Keratinocyte (primary cell): ENCODE measurements at regions not wholly inside any gene's neighbourhood (a gene's known extent, or its start where the extent isn't known, plus 50 kb on each side); places are given as distances from the start of the nearest gene placed in this dataset.

Experiments
- DNase-seq: peaks from one replicate; pipeline ENCODE4 v3.0.0-alpha.2; 2011; ENCODE audit warnings: low read depth, missing footprints, low spot score
- FAIRE-seq: peaks from 2 replicates; lab custom pipeline; 2011; peaks lifted over from hg19 to GRCh38; lab: Jason Lieb, UNC
- H2AFZ ChIP-seq: 2 replicates; pipeline ENCODE4 v1.6.0; 2012; ENCODE audit warnings: low read length, control low read depth, inconsistent platforms; ENCODE audit not compliant: control insufficient read depth
- H3K27ac ChIP-seq: 2 replicates; pipeline ENCODE4 v1.5.1; 2011; ENCODE audit warnings: low read length; ENCODE audit not compliant: control insufficient read depth, insufficient read depth
- H3K27me3 ChIP-seq: 3 replicates; pipeline ENCODE4 v1.6.0; 2011; ENCODE audit warnings: low read length; ENCODE audit not compliant: control insufficient read depth, insufficient read depth; ENCODE audit errors: extremely low read depth
- H3K36me3 ChIP-seq, 2 experiments: 2 replicates in 1 of 2; 3 replicates in 1 of 2; pipeline ENCODE4 v1.5.1; 2011; ENCODE audit warnings: low read length in 2 of 2, mild to moderate bottlenecking in 1 of 2; ENCODE audit not compliant: control insufficient read depth in 2 of 2, insufficient read depth in 2 of 2; ENCODE audit errors: extremely low read depth in 1 of 2
- H3K4me1 ChIP-seq: 3 replicates; pipeline ENCODE4 v1.5.1; 2011; ENCODE audit warnings: low read length; ENCODE audit not compliant: control insufficient read depth, insufficient read depth; ENCODE audit errors: extremely low read depth
- H3K4me2 ChIP-seq: 3 replicates; pipeline ENCODE4 v1.6.0; 2011; ENCODE audit warnings: low read depth, low read length; ENCODE audit not compliant: control insufficient read depth, insufficient read depth; ENCODE audit errors: extremely low read depth
- H3K4me3 ChIP-seq, 3 experiments: fragments of 200-600 bp in 1 of 3; sonication (generic) in 1 of 3; 2 replicates in 2 of 3; 3 replicates in 1 of 3; pipeline ENCODE4 v1.5.1; 2011 to 2016; ENCODE audit warnings: low read length in 3 of 3, mild to moderate bottlenecking in 3 of 3, control low read depth in 2 of 3, inconsistent platforms in 1 of 3, low read depth in 1 of 3, mixed read lengths in 1 of 3, mixed run types in 1 of 3, moderate library complexity in 1 of 3; ENCODE audit not compliant: control insufficient read depth in 2 of 3, insufficient read depth in 2 of 3; ENCODE audit errors: extremely low read depth in 1 of 3
- H3K79me2 ChIP-seq: 2 replicates; pipeline ENCODE4 v1.6.0; 2012; ENCODE audit warnings: low read length; ENCODE audit not compliant: control insufficient read depth, insufficient read depth
- H3K9ac ChIP-seq: 3 replicates; pipeline ENCODE4 v1.6.0; 2011; ENCODE audit warnings: low read length; ENCODE audit not compliant: control insufficient read depth, insufficient read depth; ENCODE audit errors: extremely low read depth
- H3K9me1 ChIP-seq: 3 replicates; pipeline ENCODE4 v1.6.0; 2011; ENCODE audit warnings: low read length; ENCODE audit not compliant: control insufficient read depth, insufficient read depth; ENCODE audit errors: extremely low read depth
- H3K9me3 ChIP-seq: 2 replicates; pipeline ENCODE4 v1.5.1; 2012; ENCODE audit warnings: low read depth, low read length; ENCODE audit not compliant: control insufficient read depth
- H4K20me1 ChIP-seq: 3 replicates; pipeline ENCODE4 v1.6.0; 2011; ENCODE audit warnings: low read length; ENCODE audit not compliant: control insufficient read depth, insufficient read depth; ENCODE audit errors: extremely low read depth
- EZH2 ChIP-seq: IDR thresholded peaks from one replicate; pipeline ENCODE4 v1.6.1; 2012; ENCODE audit warnings: inconsistent platforms, mild to moderate bottlenecking, low read length, moderate library complexity
- dilution Hi-C: fragments of 300-500 bp; cut with MboI; formaldehyde crosslinking; loops from one replicate; pipeline ENCODE4 v1.7.0; 2020; ENCODE audit warnings: low sequenced_read_pairs; ENCODE audit not compliant: extremely low pct_ligation_motif_present
- TF ChIP-seq, protein P1 (sequence below), 3 experiments: IDR thresholded peaks in 1 of 3; conservative IDR thresholded peaks in 1 of 3; optimal IDR thresholded peaks in 1 of 3; 2 replicates in 2 of 3; 3 replicates in 1 of 3; pipeline versions ENCODE3 to v1.5.1; 2011; ENCODE audit warnings: low read length in 3 of 3, mild to moderate bottlenecking in 3 of 3, moderate library complexity in 2 of 3, control low read depth in 1 of 3, inconsistent platforms in 1 of 3; ENCODE audit not compliant: insufficient read depth in 2 of 3; ENCODE audit errors: extremely low read depth in 1 of 3

DNA sequence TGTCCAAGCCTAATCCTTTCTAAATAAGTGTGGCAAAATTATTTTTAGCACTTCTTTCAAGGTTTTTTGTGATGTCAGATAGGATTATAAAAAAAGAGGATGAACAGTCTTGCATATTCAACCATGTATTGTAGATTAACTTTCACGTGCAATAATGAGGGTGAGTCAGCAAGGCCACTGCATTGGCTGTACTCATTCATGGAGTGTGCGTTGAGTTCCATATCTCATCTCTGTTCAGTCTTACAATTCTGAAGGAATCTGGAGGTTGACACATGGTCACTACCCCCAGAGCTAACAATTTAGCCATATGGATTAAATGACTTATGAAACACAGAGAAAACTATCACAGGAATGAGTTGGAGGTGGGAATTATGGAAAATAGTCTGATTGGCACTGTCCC is 810.5 kb downstream of the SLC4A3 start:
- H3K79me2 ChIP-seq, result no peaks in the 10 kb centered on the region
- no peaks in the 10 kb centered on the region for H3K36me3 ChIP-seq
- H4K20me1 ChIP-seq, result no peaks in the 10 kb centered on the region
- H3K9ac ChIP-seq, result no peak overlapping the region
- no peaks in the 10 kb centered on the region for H3K27me3 ChIP-seq
- no peak overlapping the region for H3K4me3 ChIP-seq
- no peaks in the 10 kb centered on the region for H3K9me3 ChIP-seq
- H3K4me2 ChIP-seq, result no peak overlapping the region
- H3K9me1 ChIP-seq, result no peaks in the 10 kb centered on the region
- H3K27ac ChIP-seq, result no peak overlapping the region
- no peak for TF ChIP-seq EZH2
- TF ChIP-seq, protein P1, sequence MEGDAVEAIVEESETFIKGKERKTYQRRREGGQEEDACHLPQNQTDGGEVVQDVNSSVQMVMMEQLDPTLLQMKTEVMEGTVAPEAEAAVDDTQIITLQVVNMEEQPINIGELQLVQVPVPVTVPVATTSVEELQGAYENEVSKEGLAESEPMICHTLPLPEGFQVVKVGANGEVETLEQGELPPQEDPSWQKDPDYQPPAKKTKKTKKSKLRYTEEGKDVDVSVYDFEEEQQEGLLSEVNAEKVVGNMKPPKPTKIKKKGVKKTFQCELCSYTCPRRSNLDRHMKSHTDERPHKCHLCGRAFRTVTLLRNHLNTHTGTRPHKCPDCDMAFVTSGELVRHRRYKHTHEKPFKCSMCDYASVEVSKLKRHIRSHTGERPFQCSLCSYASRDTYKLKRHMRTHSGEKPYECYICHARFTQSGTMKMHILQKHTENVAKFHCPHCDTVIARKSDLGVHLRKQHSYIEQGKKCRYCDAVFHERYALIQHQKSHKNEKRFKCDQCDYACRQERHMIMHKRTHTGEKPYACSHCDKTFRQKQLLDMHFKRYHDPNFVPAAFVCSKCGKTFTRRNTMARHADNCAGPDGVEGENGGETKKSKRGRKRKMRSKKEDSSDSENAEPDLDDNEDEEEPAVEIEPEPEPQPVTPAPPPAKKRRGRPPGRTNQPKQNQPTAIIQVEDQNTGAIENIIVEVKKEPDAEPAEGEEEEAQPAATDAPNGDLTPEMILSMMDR (optimal IDR thresholded peaks at IDR 0.05 in 1 of 3, IDR thresholded peaks at IDR 0.05 in 1 of 3, conservative IDR thresholded peaks at IDR 0.05 in 1 of 3; ENCODE audit: extremely low read depth in 1 of 3, insufficient read depth in 2 of 3, low read length in 3 of 3), result no peak
- H3K4me1 ChIP-seq, result no peaks in the 10 kb centered on the region
- dilution Hi-C loops, result no loop called here
- no peak overlapping the region for H2AFZ ChIP-seq
- FAIRE-seq (no peak), DNase-seq (no peak)

DNA sequence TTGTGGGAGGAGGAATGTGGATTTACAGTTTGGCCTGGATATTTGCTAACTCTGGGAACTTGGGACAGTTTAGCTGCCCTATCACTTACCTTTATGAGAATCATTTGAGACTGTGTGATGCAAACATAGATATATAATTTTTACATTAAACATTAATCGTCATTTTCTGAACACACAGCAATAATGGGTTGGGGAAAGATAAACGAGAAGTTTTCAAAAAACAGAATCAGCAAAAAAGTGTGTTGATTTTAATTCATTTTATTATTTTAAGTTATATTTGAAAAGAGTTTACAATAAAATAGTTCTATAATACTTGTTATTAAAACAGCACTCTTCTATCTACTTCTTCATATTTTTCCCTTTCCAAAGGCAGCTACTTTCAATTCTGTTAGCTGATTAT is 813.3 kb downstream of the SLC4A3 start:
- no peak overlapping the region for H2AFZ ChIP-seq
- DNase-seq (no peak), FAIRE-seq (no peak)
- no peak overlapping the region for H3K9ac ChIP-seq
- H3K27ac ChIP-seq, result no peak overlapping the region
- H3K79me2 ChIP-seq, result no peaks in the 10 kb centered on the region
- TF ChIP-seq EZH2, result no peak
- TF ChIP-seq, protein P1 (optimal IDR thresholded peaks at IDR 0.05 in 1 of 3, IDR thresholded peaks at IDR 0.05 in 1 of 3, conservative IDR thresholded peaks at IDR 0.05 in 1 of 3; ENCODE audit: extremely low read depth in 1 of 3, insufficient read depth in 2 of 3, low read length in 3 of 3), result no peak
- H3K9me3 ChIP-seq, result no peaks in the 10 kb centered on the region
- no peak overlapping the region for H3K4me3 ChIP-seq
- dilution Hi-C loops, result no loop called here
- H3K27me3 ChIP-seq, result no peaks in the 10 kb centered on the region
- H3K9me1 ChIP-seq, result no peaks in the 10 kb centered on the region
- H3K36me3 ChIP-seq, result no peaks in the 10 kb centered on the region
- H3K4me1 ChIP-seq, result peaks cover 4% of the 10 kb centered on the region
- H3K4me2 ChIP-seq, result no peak overlapping the region
- no peaks in the 10 kb centered on the region for H4K20me1 ChIP-seq
